ENCODE measurements at regions not wholly inside any gene's neighbourhood (a gene's known extent, or its start where the extent isn't known, plus 50 kb on each side); places are given as distances from the start of the nearest gene placed in this dataset.

DNA sequence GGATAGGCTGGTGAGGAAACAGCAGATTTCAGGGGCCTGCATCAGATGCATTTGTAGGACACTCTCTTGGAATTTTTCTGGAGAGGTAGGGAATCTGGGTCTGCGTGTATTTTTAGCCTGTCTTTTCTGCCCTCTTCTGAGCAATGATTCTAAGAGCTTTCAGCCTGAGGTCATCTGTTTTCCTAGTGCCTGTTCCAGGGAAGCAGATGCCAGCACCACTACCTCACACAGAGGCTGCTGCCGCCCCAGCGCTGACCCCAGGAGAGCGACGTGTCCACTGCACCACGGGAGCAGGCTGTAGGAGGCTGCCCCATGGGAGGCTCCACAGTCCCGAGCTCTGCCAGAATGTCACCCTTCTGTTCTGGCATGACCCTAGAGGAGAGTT is 316.5 kb downstream of the CYP26B1 start:
- DNase-seq = no peak

DNA sequence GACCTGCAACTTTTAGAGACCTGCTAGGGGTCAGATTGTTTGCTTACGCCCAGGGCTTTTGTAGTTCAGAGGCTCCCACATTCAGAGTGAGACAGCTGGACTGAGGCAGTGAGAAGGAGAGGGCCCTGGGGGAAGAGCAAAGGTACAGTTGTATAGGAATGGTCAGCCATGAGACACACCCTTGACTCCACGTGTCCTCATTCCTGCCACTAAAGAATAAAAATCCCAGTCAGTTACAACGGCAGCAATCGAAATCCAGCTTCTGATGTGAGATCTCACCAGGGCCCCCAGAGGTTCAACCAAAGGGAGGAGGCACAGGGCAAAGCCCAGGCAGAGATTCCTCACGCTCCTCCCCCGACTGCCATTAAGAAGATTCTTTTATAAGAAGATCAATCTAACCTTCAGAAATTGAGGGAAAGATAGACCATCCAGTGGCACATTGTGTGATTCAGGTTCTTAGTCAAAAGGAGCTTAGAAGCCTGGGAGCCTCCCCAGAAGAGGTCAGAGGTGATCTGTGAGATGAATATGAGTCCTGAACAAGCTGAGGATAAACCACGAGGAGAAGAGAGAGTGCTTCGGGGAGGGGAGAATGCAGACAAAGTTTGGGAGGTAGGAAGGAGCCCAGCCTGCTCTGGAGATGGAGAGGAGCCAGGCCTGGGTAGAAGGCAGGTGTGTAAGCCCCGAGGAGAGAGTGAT is 317.0 kb downstream of the CYP26B1 start:
- no peak for DNase-seq

DNA sequence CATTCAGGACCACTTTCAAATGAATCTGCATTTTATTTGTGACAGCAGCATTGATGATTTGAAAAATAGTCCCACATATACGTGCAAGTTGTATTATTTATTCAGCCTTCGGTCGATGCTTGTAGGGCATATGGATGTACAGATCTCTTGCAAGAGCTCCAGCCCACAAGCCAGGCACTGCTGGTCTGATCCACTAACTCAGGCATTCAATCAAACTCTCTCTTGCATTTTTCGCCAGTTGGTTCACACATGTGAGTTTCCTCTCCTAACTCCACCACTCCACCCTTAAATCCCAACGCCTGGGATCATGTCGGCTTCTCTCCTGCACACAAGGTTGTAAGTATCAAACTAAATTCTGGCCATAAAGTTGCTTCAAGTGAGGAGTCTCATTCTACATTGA is 318.7 kb downstream of the CYP26B1 start:
- DNase-seq = no peak

DNA sequence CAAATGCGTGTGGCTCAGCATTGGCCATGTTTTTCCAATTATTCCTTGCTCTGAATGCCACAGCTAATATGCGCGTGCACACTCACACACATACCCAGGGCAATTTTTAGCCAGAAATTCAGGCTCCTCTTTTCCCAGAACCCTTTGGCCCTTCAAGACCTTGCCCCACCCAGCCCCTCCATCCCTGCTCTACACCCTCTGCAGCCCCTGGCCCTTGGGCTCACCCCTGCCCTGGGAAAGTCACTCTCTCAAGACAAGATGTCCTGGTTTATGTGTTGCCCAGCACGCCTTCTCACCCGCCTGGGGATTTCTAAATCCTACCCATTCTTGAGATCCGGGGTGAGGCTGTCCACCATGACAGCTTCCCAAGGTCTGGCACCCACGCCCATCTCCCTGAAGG is 319.7 kb downstream of the CYP26B1 start:
- no peak for DNase-seq

DNA sequence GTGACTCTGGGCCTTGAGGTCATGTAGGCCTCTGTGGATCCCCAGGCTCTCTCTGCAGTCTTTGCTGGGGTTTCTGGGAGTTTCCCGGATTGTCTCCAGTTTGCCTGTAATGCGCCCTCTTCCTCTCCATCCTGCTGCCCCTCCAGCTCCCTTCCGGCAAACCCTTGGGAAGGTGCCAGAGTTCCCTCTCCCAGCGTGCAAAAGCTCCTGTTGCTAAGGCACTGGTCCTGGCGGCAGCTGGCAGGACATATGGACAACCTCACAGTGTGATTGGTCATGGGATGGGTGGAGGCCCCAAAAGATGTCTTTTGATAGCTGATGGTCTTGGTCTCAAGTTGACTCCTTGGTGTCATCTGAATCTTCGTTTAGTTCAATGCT is 320.1 kb downstream of the CYP26B1 start:
- DNase-seq = no peak

DNA sequence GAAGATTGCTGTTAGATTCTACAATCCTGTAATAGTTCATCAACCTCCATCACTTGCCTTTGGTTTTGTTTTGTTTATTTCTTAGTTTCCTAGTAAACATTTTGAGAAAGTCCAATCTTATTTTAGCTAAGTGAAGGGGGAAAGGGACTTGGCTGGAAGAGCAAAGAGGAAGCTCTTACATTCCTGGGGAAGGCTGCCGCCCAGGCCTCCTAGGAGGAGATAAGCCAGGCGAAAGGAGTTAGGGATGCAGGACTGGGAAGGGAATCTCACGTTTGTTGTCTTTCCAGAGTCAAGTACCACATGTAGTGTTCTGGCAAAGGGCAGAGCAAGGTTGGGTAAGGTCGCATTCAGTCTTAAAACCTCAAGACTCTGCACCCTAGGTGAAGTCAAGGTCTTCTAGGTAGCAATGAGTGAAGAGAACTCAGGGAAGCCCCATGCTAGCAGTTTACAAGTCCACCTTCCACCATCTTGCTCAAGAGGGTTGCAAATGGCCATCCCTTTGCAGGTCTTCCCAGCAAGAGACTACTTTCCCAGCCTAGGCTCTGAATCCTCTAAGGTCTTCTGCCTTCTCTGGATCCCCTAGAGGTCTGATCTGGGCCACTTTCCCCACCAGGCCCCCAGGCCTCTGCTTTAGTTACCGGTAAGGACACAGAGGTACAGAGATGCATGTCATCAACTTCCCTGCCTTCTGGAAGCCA is 320.7 kb downstream of the CYP26B1 start:
- no peak for DNase-seq

DNA sequence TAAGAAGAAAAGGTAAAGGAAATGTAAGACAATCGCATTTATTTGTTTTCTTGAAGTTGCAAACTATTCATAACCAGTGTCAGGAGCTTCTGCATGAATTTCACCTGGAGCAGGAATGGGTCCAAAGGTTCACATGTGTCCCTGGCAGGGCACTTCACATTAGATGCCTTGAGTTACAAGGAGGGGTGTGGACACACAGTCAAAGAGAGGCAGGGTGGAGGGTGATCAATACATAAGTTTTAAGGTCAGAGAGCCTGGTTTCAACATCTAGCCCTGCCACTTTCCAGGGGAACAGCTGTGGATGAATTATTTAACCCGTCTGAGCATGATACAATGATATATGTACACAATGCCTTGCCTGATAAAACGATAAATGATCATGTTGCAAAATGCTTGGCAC is 321.4 kb downstream of the CYP26B1 start:
- DNase-seq = no peak

DNA sequence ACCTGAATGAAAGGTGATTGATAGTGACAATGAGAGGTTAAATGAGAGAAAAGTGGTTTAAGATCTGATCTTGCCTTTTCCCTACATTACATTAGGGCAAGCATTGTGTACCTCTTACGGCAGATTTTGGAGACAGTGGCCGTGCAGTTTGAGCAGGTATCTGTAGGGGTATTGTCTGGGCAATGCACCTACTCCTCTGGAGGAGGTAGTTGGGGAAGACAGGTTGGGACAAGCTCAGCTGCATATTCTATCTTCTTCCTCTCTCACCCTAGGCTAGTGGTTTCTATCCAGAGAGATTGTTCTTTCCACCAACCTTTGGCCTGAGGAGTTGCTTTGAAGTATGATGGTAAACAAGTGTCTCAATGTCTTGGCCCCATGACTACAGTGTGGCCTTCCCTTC is 323.2 kb downstream of the CYP26B1 start:
- no peak for DNase-seq

DNA sequence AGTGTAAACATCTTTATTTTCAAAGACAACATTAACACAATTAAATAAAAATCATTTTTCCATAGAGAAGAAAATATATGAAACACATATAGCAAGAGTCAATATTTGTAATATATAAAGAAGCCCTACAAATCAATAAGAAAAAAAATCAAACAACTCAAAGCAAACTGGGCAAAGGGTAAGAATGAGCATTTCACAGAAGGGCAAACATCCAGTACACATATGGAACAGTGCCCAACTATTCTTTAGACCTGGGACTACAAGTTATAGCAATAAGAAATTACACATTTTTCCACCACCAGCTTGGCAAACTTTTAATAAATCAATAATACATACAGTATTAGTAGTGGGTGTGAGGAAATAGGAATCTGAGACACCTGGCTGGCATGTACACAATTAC is 324.1 kb downstream of the CYP26B1 start:
- no peak for DNase-seq

DNA sequence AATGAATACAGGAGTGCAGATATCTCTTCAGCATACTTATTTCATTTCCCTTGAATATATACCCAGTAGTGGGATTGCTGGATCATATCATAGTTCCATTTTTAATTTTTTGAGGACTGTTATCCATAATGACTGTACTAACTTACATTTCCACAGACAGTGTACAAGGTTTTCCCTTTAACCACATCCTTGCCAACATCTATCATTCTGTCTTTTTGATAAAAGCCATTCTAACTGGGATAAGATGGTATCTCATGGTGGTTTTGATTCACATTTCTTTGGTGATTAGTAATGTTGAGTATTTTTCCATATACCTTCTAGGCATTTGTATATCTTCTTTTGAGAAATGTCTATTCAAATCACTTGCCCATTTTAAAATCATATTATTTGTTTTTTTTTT is 325.2 kb downstream of the CYP26B1 start:
- DNase-seq = no peak

DNA sequence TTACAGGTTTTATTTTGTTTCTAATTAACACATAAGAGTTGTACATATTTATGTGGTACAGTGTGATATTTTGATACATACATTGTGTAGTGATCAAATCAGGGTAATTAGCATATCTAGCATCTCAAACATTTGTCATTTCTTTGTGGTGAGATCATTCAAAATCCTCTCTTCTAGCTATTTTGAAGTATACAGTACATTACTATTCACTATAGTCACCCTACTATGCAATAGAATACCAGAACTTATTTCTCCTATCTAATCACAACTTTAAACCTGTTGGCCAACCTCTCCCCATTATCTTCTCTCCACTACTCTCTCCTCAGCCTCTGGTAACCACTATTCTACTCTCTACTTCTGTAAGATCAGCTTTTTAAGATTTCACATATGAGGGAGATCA is 325.8 kb downstream of the CYP26B1 start:
- DNase-seq = no peak

DNA sequence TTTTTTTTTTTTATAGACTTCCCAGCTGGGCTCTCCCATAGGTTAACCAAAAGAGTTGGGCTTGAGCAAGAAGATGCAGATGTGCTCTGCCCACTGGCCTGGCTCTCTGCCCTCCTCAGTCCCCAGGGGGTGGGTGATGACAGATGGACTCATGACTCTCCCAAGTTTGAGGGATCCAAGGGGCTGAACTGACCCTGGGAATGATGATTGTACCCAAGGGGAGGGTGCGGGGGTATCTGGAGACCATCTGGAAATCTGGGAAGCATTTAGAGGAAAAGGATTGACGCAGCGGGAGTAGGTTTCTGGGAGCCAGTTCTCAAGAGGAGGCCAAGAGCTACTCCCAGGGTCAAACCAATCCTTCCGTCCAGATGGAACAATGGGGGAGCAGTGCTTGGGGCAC is 330.8 kb downstream of the CYP26B1 start:
- no peak for DNase-seq

DNA sequence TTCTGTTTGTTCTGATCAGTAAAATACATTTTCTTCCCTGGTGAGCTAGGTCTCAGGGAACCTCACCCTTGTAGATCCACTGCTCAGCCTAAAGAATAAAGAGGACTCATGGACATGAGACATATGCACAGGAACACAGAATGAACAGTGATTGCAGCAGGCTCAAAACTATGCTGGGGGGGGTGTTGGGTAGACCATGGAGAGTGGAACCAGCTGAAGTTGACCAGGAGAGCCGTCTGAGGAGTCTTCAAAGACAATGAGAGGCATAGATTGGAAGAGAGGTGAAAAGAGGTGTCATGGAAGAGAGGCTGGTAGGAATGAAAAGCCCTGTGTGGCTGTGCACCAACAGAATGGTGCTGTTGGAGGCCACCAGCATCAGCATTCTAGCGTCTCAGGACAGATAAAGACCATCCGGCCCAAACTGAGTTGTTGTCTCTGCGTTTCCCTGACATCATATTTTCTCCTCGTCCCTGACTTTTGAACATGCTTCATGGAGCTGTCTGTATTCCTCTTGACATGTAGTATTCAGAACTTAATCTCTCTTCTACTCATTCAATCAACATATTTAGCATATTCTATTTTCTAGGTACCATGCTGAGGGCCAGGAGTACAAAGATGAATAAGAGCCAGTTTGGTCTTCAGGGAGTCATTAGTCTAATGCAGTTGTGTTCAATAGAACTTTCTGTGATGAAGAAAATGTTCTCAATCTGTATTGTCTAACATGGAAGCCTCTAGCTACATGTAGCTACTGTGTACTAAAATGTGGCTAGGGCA is 331.8 kb downstream of the CYP26B1 start:
- DNase-seq = no peak

DNA sequence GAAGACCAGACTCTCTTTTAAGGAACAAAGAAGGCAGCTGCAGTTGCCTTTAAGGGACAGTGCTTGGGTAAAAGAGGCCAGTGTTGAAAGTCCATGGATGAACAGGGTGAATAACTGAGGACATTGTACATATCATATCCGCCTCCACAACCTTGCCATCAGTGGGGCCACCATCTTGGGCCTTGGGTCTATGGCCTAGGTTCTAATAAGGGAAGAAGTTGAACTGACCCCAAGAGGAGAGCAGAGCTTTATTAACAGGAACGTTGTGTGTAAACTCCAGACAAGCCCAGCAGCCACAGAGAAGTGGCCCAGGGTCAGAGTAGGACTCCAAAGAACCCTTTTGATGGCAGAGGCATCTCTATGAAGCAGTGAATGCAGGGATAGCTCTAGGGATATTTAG is 332.8 kb downstream of the CYP26B1 start:
- DNase-seq = no peak

DNA sequence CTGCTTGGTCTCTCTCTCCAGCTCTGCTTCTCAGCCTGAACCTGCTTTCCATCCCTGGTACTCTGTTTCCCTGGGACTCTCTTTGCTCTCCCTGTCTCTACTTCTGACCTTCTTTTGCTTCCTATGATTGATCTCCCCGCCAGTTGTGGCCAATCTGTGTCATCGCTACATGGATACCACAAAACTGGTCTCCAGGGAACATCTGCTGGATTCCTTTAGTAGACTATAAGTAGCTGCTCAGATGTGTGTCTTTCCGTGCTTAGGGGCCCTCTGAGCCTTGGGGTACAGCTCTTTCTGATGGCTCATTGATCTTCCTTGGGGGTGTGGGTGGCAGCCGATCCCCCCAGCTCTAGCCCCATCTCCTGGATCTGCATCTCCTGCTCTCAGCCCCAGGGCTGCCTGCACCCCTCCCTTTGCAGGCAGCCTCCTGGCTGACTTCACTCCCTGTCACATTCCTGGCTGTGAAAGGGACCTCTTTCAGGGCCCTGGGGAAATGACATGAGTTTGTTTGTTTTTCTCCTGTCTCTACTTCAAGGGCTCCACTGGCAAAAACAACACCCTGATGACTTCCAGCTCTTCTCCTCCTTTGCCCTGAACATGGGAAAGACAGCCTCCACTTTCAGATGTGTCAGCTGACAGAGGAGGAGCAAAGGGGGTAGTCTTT is 333.7 kb downstream of the CYP26B1 start:
- no peak for DNase-seq

DNA sequence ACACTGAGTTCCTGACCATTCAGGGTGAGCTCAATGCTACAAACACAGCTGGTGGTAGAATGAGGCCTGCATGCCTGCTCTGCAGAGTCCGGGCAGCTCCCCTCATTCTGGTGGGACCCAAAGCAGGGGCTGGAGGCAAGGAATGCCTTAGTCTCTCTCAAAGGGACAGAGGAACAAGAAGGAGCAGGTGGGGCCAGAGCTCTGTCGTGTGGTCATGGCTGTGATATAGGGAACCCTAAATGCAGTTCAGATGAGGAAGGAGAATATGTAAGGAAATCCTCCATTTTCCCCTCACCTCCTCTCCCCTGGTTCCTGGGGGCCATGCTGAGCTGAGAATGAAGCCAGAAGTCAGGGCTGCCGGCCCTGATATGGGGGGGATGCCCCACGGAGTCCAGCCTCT is 334.3 kb downstream of the CYP26B1 start:
- no peak for DNase-seq

DNA sequence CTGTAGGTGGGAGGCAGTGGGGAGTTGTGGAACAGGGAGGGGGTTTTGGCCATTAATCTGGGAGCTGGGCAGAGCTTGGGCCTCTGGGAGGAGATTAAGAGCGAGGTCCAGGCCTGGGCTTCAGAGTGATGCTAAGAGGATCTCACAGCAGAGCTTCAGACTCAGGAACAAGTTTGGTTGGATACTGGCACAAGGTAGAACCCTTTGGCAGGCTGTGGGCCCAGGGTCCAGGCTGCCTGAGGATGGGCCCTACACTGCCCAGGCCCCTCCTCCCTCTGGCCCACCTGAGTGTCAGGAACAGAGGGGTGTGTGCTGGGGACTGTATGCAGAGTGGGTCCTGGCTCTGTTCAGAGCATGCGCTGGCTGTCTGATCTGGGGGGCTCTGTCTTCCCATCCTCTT is 334.9 kb downstream of the CYP26B1 start:
- DNase-seq = no peak

DNA sequence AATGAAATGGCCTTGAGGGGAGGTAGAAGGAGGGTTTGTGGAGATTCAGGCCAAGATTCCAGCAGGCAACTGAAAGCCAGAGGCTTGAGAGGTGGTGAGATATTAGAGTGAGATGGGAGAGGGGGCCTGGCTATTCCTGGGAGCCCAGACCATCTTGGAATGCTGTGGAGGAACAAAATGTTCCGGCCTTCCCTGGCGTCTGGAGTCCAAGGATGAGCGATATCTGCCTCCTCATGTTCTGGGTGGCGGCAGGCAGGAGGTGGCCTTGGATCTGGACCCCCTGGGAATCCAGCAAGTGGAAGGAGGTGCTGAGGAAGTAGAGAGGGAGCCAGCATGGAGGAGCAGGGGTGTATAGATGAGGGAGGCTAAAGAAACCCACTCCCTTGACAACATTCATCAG is 335.9 kb downstream of the CYP26B1 start:
- DNase-seq = no peak

DNA sequence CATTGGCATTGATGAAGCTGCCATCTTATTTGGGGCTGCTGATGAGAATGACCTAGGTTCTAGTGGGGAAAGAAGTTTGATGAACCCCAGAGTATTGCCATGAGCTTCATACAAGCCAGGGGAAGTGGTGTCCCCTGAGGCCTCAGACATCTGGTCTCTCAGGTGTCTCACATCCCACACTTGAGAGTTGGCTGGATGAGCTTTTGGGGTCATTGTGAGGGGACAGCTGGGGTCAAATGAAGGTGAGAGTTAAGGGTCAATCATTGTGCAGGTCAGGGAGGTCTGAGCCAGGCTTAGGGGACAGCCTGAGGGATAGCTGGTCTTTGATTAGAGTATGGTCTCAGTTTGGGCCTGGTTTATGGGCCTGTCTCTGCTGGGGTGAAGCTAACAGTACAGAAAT is 336.5 kb downstream of the CYP26B1 start:
- no peak for DNase-seq

DNA sequence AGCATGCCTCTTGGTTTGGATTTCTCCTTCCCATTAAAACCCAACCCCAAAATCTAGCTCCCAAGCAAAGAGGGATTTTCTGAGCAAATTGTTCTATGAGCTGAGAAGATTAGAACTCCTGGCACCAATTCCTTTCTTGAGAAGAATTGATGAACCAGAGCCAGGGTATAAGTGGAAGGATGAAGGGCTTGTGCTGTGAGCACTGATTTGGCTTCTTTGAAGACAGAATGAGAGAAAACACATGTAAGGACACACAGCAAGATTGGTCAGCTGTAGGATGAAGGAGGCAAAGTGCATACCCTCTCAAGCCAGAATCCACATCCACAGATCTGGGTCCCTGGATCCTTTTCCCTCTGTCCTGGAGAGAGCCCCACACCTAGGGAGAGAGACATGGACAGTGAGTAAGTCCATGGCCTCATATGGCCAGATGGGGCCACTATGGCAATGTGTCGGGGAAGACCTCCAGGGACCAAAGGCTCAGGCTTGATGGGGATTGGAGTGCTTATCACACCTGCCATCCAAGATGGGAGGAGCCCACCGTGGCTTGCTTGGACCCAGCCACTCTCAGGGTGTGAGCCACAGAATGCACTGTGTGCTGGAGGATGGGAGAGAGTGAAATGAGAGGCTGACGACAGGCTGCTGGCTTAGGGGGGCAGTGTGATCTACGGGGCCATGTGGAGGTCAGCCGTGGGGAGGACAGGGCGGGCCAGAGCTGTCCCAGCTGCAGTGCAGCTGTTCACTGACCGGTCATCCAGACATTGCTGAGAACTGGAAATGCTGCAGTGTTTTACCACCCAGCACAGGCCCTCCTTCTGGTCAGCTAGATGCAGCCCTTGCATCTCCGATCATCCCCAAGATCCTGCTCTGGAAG is 339.8 kb downstream of the CYP26B1 start:
- no peak for DNase-seq

DNA sequence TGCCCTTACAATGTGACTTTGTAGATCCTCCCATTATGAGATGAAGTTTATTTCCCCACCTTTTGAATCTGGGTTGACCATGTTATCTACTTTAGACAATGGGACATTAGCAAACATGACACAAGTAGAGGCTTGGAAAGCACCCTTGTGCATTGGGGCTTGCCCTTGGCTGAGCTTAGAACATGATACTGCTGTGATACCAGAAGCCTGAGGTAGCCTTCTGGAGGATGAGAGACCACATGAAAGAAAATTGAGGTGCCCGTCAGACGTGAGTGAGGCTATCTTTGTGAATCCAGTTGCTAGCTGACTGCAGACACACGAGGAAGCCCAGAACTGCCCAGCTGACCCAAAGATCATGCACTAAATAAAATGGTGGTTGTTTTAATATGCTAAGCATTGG is 341.2 kb downstream of the CYP26B1 start:
- DNase-seq = no peak

DNA sequence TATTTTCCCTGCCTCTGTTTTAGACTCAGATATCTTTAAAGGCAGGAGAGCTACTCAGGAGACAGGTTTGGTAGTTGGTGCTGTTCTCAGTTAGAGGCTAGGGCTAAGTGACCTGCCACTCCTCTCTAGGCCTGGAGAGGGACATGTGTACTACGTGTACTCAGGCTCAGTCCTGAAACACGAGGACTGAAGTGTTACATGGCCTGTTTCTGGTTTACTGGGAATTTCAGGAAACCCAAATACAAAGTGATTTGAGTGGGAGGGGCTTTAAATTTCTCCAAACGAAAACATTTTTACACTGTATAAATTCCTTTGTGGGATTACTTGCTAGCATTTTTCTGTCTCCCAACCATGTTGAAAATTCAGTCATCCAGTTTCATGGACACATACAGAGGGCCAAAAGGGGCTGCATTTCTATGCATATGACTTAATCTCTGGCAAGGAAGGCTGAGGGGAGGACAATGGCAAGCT is 343.3 kb downstream of the CYP26B1 start:
- DNase-seq = no peak

DNA sequence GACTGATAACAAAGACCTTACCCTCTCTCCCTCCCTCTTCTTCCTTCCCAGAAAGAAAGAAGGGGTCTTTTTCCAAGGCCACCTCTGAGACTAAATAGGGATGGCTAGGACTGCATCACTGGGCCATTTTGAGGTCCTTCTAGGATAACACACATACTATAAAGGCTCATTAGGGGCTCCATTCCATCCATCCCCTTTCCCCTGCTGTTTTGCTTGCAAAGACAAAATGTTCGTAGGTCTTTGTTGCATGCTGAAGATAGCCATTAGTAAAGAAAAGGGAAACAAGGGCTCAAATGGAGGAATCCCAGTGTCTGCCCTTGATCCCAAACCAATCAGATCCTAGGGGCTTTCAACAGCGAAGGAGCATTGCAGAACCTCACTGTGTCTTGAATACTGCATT is 344.3 kb downstream of the CYP26B1 start:
- DNase-seq = no peak
